ENCODE measurements at regions not wholly inside any gene's neighbourhood (a gene's known extent, or its start where the extent isn't known, plus 50 kb on each side); places are given as distances from the start of the nearest gene placed in this dataset.

DNA sequence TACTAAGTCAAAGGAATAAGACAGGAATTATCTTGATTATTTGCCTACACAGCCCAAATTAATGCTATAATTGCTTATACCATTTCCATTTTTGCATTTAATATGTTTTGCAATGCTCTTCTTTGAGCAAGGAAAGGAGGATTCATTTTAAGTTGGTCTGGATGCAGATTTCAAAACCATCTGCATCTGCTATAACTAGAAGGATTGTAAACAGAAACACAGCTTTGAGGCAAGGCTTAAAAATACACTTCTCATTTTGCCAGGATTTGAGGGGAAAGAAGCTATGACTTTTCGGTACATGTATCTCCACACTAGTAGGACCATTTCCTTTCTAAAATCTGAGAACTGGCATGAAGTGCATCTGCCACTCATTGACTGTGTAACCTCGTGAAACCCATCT lies 95.9 kb upstream of the MTNR1B start:
- no peak for TF ChIP-seq CTCF (IDR thresholded peaks at IDR 0.05)
- no peak for TF ChIP-seq POLR2A (IDR thresholded peaks at IDR 0.05)
